K562 (cell line): ENCODE measurements at regions not wholly inside any gene's neighbourhood (a gene's known extent, or its start where the extent isn't known, plus 50 kb on each side); places are given as distances from the start of the nearest gene placed in this dataset.

Source experiments
- ATAC-seq: fragments of 200-7000 bp; cut with Tn5 transposase; 3 replicates; pipeline ENCODE4 v1.9.1; 2020; ENCODE audit warnings: moderate library complexity
- BruUV-seq: library from RNA; stranded (reverse); fragments of 400-500 nt; replicated peaks from 2 replicates; lab custom pipeline; 2021; lab: Mats Ljungman, UMichigan
- CTCF ChIA-PET: fragments of 300-600 bp; formaldehyde crosslinking; extraction: SDS; loops from one replicate; lab custom pipeline; 2021; ENCODE audit warnings: low intra/inter-chr PET ratio; lab: Yijun Ruan, JAX
- POLR2A ChIA-PET: fragments of 300-600, 350-650 bp; sonication (Branson Sonifier 250); formaldehyde crosslinking; extraction: SDS; loops from one replicate; lab custom pipeline; 2021; ENCODE audit warnings: antibody characterized with exemption, inconsistent platforms; lab: Yijun Ruan, JAX
- DNase-seq, 4 experiments: peaks; one replicate each; pipeline versions ENCODE4 v3.0.0 to v3.0.0-alpha.2; 2011 to 2018; ENCODE audit warnings: low spot score in 3 of 4, mixed read lengths in 3 of 4; ENCODE audit errors: extremely low read depth in 1 of 4
- FAIRE-seq: peaks from 2 replicates; lab custom pipeline; 2011; peaks lifted over from hg19 to GRCh38; lab: Jason Lieb, UNC
- H2AFZ ChIP-seq: 2 replicates; pipeline ENCODE4 v1.6.0; 2011; ENCODE audit warnings: low read depth, low read length, control low read depth, inconsistent platforms
- H3K27ac ChIP-seq: fragments of 200-600 bp; 3 replicates; pipeline ENCODE4 v1.8.0; 2011; ENCODE audit warnings: low read depth, mild to moderate bottlenecking, control low read depth, inconsistent platforms, low read length, moderate library complexity, mixed read lengths; ENCODE audit errors: extremely low read depth
- H3K27me3 ChIP-seq, 2 experiments: fragments of 300-600 bp in 1 of 2; 2 replicates in 1 of 2; 3 replicates in 1 of 2; pipeline versions ENCODE4 v1.6.0 to v1.8.0; 2011; ENCODE audit warnings: inconsistent platforms in 2 of 2, low read length in 2 of 2, mild to moderate bottlenecking in 1 of 2, mixed read lengths in 1 of 2, moderate library complexity in 1 of 2; ENCODE audit not compliant: control insufficient read depth in 2 of 2, insufficient read depth in 2 of 2
- H3K36me3 ChIP-seq: fragments of 300-600 bp; 3 replicates; pipeline ENCODE4 v1.8.0; 2011; ENCODE audit warnings: mild to moderate bottlenecking, low read length, inconsistent platforms; ENCODE audit not compliant: control insufficient read depth, insufficient read depth
- H3K4me1 ChIP-seq, 2 experiments: fragments of 200-600 bp in 1 of 2; replicated peaks in 1 of 2; 2 replicates in 1 of 2; 3 replicates in 1 of 2; pipeline versions ENCODE4 v1.5.1 to v1.8.0; 2011; ENCODE audit warnings: inconsistent platforms in 2 of 2, low read length in 2 of 2, mild to moderate bottlenecking in 1 of 2, mixed read lengths in 1 of 2, moderate library complexity in 1 of 2; ENCODE audit not compliant: control insufficient read depth in 2 of 2, insufficient read depth in 2 of 2
- H3K4me2 ChIP-seq: 2 replicates; pipeline ENCODE4 v1.6.1; 2011; ENCODE audit warnings: low read length, control low read depth, inconsistent platforms, mixed read lengths; ENCODE audit not compliant: insufficient read depth
- H3K4me3 ChIP-seq: fragments of 200-600 bp; sonication (generic), shearing (Covaris generic); 2 replicates; pipeline ENCODE4 v1.5.1; 2016; ENCODE audit warnings: control low read depth, inconsistent platforms
- H3K79me2 ChIP-seq: fragments of 200-600 bp; 3 replicates; pipeline ENCODE4 v1.8.0; 2011; ENCODE audit warnings: low read length, inconsistent platforms; ENCODE audit not compliant: control insufficient read depth, insufficient read depth
- H3K9ac ChIP-seq, 2 experiments: 2 replicates each; pipeline versions ENCODE4 v1.6.0 to v1.6.1; 2011; ENCODE audit warnings: low read depth in 2 of 2, low read length in 2 of 2, control low read depth in 1 of 2, inconsistent platforms in 1 of 2, mild to moderate bottlenecking in 1 of 2, mixed read lengths in 1 of 2; ENCODE audit not compliant: insufficient read depth in 1 of 2
- H3K9me1 ChIP-seq: one replicate; pipeline ENCODE4 v1.6.0; 2011; ENCODE audit warnings: inconsistent platforms, mild to moderate bottlenecking, low read length, moderate library complexity; ENCODE audit not compliant: control insufficient read depth, insufficient read depth
- H3K9me3 ChIP-seq: replicated peaks from 2 replicates; pipeline ENCODE4 v1.5.1; 2011; ENCODE audit warnings: low read depth, low read length, inconsistent platforms; ENCODE audit not compliant: control insufficient read depth, insufficient read depth
- H4K20me1 ChIP-seq: replicated peaks from 2 replicates; pipeline ENCODE4 v1.6.1; 2011; ENCODE audit warnings: low read length, inconsistent platforms, mixed read lengths; ENCODE audit not compliant: control insufficient read depth, insufficient read depth
- CBX1 ChIP-seq: sonication (generic); IDR thresholded peaks from 2 replicates; pipeline ENCODE4 v1.6.1; 2016; ENCODE audit warnings: antibody characterized with exemption, low read depth, mild to moderate bottlenecking
- DPF2 ChIP-seq: fragments of 450-650 bp; IDR thresholded peaks from 2 replicates; pipeline ENCODE4 v1.6.1; 2016
- GABPA ChIP-seq: fragments of 200-800 bp; sonication (Bioruptor generic); conservative IDR thresholded peaks from 2 replicates; pipeline ENCODE4 v1.6.1; 2016; ENCODE audit warnings: low read depth, missing genetic modification characterization, missing compliant biosample characterization
- GTF2A2 ChIP-seq: IDR thresholded peaks from 2 replicates; pipeline ENCODE4 v1.6.1; 2016; ENCODE audit warnings: mild to moderate bottlenecking, missing genetic modification characterization, missing compliant biosample characterization
- IFI16 ChIP-seq: fragments of 250-450 bp; sonication (Bioruptor Pico); IDR thresholded peaks from 2 replicates; pipeline ENCODE4 v2.1.2; 2022; ENCODE audit warnings: mild to moderate bottlenecking, inconsistent platforms
- MEF2A ChIP-seq: IDR thresholded peaks from 2 replicates; pipeline ENCODE4 v1.6.1; 2011; ENCODE audit warnings: low read depth, mild to moderate bottlenecking, low read length, moderate library complexity; ENCODE audit not compliant: control insufficient read depth
- PURB ChIP-seq: sonication (generic); formaldehyde crosslinking; IDR thresholded peaks from 2 replicates; pipeline ENCODE4 v1.9.0; 2021; ENCODE audit warnings: low read depth, mild to moderate bottlenecking, missing genetic modification reagents
- RBM34 ChIP-seq: fragments of 200-400 bp; formaldehyde crosslinking; IDR thresholded peaks from 2 replicates; pipeline ENCODE4 v1.6.1; 2018; ENCODE audit warnings: low read length, borderline replicate concordance; ENCODE audit not compliant: insufficient read depth
- STAT5A ChIP-seq: IDR thresholded peaks from 2 replicates; pipeline ENCODE4 v1.6.1; 2012; ENCODE audit warnings: low read length, inconsistent platforms, borderline replicate concordance
- YY1 ChIP-seq, 3 experiments: IDR thresholded peaks; 2 replicates each; pipeline ENCODE4 v1.6.1; 2011; ENCODE audit warnings: low read length in 2 of 3, mild to moderate bottlenecking in 2 of 3, moderate library complexity in 2 of 3, borderline replicate concordance in 1 of 3, control low read depth in 1 of 3, low read depth in 1 of 3; ENCODE audit not compliant: insufficient read depth in 3 of 3, insufficient replicate concordance in 2 of 3, control insufficient read depth in 1 of 3, insufficient read length in 1 of 3; ENCODE audit errors: extremely low read depth in 1 of 3
- ZBED1 ChIP-seq: IDR thresholded peaks from 2 replicates; pipeline ENCODE4 v1.6.1; 2014
- ZC3H8 ChIP-seq: fragments of 450-650 bp; IDR thresholded peaks from 2 replicates; pipeline ENCODE4 v1.6.1; 2017
- ZNF133 ChIP-seq: fragments of 250-450 bp; sonication (Bioruptor Pico); IDR thresholded peaks from 2 replicates; pipeline ENCODE4 v1.4.0; 2020; ENCODE audit warnings: mild to moderate bottlenecking
- ZNF778 ChIP-seq: fragments of 450-650 bp; formaldehyde crosslinking; IDR thresholded peaks from 2 replicates; pipeline ENCODE4 v1.4.0; 2020; ENCODE audit warnings: mild to moderate bottlenecking, moderate library complexity
- WGBS: fragments of 100-300 bp; shearing (Covaris generic); methylation state at CpG from one replicate; pipeline ENCODE4 v1.1.6; 2016; ENCODE audit warnings: low coverage, mixed read lengths; ENCODE audit not compliant: insufficient coverage; ENCODE audit errors: missing lambda C conversion rate; 5-methylcytosine and 5-hydroxymethylcytosine counted together
- in situ Hi-C: fragments of 300-500 bp; cut with MboI; formaldehyde crosslinking; loops from 4 replicates; pipeline ENCODE4 v1.15.0; 2018; ENCODE audit warnings: inconsistent platforms, mixed read lengths
- intact Hi-C: fragments of 100-400 bp; cut with micrococcal nuclease; formaldehyde crosslinking; loops from 2 replicates; pipeline ENCODE4 v1.14.2; 2022
- TF ChIP-seq, protein P1 (sequence below): fragments of 150-350 bp; IDR thresholded peaks from 2 replicates; pipeline ENCODE4 v1.6.1; 2014; ENCODE audit warnings: low read depth, mild to moderate bottlenecking, low read length, borderline replicate concordance
- TF ChIP-seq, protein P2 (sequence below): IDR thresholded peaks from 2 replicates; pipeline ENCODE4 v1.6.1; 2012; ENCODE audit warnings: low read depth, low read length, improper control_type of control experiment, borderline replicate concordance

DNA sequence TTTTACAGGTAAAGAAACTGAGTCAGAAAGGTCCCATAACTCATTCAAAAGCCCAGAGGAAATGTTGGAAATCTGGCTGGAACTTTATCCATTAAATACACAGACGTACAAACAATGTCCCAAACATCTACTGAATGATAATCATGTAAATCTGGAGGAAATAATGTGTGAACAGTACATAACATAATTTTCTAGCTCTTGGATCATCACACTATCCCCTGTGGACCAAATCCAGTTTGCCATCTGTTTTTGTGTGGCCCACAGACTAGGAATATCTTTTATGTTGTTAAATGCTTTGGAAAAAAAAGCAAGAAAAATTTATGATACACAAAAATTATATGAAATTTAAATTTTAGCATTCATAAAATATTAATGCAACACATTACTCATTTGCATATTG lies 389.9 kb upstream of the SOX9 start:
- no peak for ATAC-seq
- CTCF ChIA-PET, result no interaction called here

More for the DNA sequence above, 389.9 kb upstream of the SOX9 start:
- intact Hi-C loops (no loop called here), in situ Hi-C loops (no loop called here)
- no peak for FAIRE-seq
- no peaks in the 10 kb centered on the region for H3K79me2 ChIP-seq
- no peaks in the 10 kb centered on the region for H3K9me1 ChIP-seq
- no peak overlapping the region for H3K9ac ChIP-seq
- H3K9me3 ChIP-seq, result no peaks in the 10 kb centered on the region
- BruUV-seq, result no TSS peak
- H3K27ac ChIP-seq, result no peak overlapping the region
- 0% methylated on average over 1 of the region's 1 CpG for WGBS
- H3K4me2 ChIP-seq, result no peak overlapping the region
- no peak overlapping the region for H2AFZ ChIP-seq
- H3K36me3 ChIP-seq, result no peaks in the 10 kb centered on the region
- no peaks in the 10 kb centered on the region for H4K20me1 ChIP-seq
- H3K4me3 ChIP-seq, result no peak overlapping the region
- no peak for DNase-seq
- H3K27me3 ChIP-seq, result no peaks in the 10 kb centered on the region
- POLR2A ChIA-PET, result no interaction called here
- no peaks in the 10 kb centered on the region for H3K4me1 ChIP-seq
- TF ChIP-seq YY1 (IDR thresholded peaks at IDR 0.05; ENCODE audit: borderline replicate concordance in 1 of 3, control insufficient read depth in 1 of 3, extremely low read depth in 1 of 3, insufficient read depth in 3 of 3, insufficient read length in 1 of 3, insufficient replicate concordance in 2 of 3, low read depth in 1 of 3, low read length in 2 of 3) (no peak), ZNF133 (CRISPR knock-in tag) (no peak), ZC3H8 (no peak), GTF2A2 (tag) (no peak), ZBED1 (no peak), IFI16 (CRISPR knock-in tag) (no peak), ZNF778 (CRISPR knock-in tag) (no peak), STAT5A (no peak), MEF2A (no peak), DPF2 (no peak), PURB (CRISPR knock-in tag) (no peak), GABPA (tag) (no peak), RBM34 (no peak), CBX1 (no peak)
- TF ChIP-seq, protein P1, sequence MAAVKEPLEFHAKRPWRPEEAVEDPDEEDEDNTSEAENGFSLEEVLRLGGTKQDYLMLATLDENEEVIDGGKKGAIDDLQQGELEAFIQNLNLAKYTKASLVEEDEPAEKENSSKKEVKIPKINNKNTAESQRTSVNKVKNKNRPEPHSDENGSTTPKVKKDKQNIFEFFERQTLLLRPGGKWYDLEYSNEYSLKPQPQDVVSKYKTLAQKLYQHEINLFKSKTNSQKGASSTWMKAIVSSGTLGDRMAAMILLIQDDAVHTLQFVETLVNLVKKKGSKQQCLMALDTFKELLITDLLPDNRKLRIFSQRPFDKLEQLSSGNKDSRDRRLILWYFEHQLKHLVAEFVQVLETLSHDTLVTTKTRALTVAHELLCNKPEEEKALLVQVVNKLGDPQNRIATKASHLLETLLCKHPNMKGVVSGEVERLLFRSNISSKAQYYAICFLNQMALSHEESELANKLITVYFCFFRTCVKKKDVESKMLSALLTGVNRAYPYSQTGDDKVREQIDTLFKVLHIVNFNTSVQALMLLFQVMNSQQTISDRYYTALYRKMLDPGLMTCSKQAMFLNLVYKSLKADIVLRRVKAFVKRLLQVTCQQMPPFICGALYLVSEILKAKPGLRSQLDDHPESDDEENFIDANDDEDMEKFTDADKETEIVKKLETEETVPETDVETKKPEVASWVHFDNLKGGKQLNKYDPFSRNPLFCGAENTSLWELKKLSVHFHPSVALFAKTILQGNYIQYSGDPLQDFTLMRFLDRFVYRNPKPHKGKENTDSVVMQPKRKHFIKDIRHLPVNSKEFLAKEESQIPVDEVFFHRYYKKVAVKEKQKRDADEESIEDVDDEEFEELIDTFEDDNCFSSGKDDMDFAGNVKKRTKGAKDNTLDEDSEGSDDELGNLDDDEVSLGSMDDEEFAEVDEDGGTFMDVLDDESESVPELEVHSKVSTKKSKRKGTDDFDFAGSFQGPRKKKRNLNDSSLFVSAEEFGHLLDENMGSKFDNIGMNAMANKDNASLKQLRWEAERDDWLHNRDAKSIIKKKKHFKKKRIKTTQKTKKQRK, result no peak
- TF ChIP-seq, protein P2, sequence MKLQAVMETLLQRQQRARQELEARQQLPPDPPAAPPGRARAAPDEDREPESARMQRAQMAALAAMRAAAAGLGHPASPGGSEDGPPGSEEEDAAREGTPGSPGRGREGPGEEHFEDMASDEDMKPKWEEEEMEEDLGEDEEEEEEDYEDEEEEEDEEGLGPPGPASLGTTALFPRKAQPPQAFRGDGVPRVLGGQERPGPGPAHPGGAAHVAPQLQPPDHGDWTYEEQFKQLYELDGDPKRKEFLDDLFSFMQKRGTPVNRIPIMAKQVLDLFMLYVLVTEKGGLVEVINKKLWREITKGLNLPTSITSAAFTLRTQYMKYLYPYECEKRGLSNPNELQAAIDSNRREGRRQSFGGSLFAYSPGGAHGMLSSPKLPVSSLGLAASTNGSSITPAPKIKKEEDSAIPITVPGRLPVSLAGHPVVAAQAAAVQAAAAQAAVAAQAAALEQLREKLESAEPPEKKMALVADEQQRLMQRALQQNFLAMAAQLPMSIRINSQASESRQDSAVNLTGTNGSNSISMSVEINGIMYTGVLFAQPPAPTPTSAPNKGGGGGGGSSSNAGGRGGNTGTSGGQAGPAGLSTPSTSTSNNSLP, result no peak
- TF ChIP-seq, all 486 proteins: peak for 0
